ENCODE measurements at regions not wholly inside any gene's neighbourhood (a gene's known extent, or its start where the extent isn't known, plus 50 kb on each side); places are given as distances from the start of the nearest gene placed in this dataset.

GRCh38 chr7:67414858-67415257, 418.2 kb downstream of the TYW1 start:
- TF ChIP-seq RAD21 (IDR thresholded peaks at IDR 0.05) (no peak), MAX (IDR thresholded peaks at IDR 0.05) (no peak), TAF1 (conservative IDR thresholded peaks at IDR 0.05) (no peak), CTCF (IDR thresholded peaks at IDR 0.05; ENCODE audit: low read depth, low read length, missing input control) (no peak), FOXA1 (IDR thresholded peaks at IDR 0.05) (no peak), SP1 (IDR thresholded peaks at IDR 0.05) (no peak), NR2F2 (IDR thresholded peaks at IDR 0.05) (no peak), REST (IDR thresholded peaks at IDR 0.05) (no peak), GABPA (IDR thresholded peaks at IDR 0.05 in 1 of 2, conservative IDR thresholded peaks at IDR 0.05 in 1 of 2) (no peak), HNF4G (IDR thresholded peaks at IDR 0.05) (no peak), ZBTB33 (IDR thresholded peaks at IDR 0.05) (no peak), ATF3 (IDR thresholded peaks at IDR 0.05) (no peak)
